GM23338 (cell line): ENCODE measurements at regions not wholly inside any gene's neighbourhood (a gene's known extent, or its start where the extent isn't known, plus 50 kb on each side); places are given as distances from the start of the nearest gene placed in this dataset.

Source experiments
- CREB1 ChIP-seq: fragments of 250-450 bp; sonication (Bioruptor Pico); IDR thresholded peaks from 2 replicates; pipeline ENCODE4 v1.5.0; 2020; ENCODE audit warnings: low read depth, mild to moderate bottlenecking, moderate library complexity
- EZH2phosphoT487 ChIP-seq: fragments of 200-600 bp; sonication (generic); IDR thresholded peaks from one replicate; pipeline ENCODE4 v1.8.1; 2018; ENCODE audit warnings: antibody characterized with exemption; ENCODE audit not compliant: unreplicated experiment
- JUNB ChIP-seq: IDR thresholded peaks from one replicate; pipeline ENCODE4 v1.6.1; 2016; ENCODE audit warnings: antibody characterized with exemption; ENCODE audit not compliant: unreplicated experiment
- POLR2AphosphoS5 ChIP-seq: IDR thresholded peaks from 2 replicates; pipeline ENCODE4 v1.6.1; 2016; ENCODE audit warnings: antibody characterized with exemption, low read depth
- TF ChIP-seq, protein P1 (sequence below), 2 experiments: fragments of 200-600 bp in 1 of 2; sonication (generic) in 1 of 2; conservative IDR thresholded peaks; 2 replicates each; pipeline versions ENCODE4 v1.5.1 to v1.6.1; 2016 to 2017; ENCODE audit warnings: antibody characterized with exemption in 2 of 2, low read depth in 2 of 2, mild to moderate bottlenecking in 2 of 2, moderate library complexity in 1 of 2

DNA sequence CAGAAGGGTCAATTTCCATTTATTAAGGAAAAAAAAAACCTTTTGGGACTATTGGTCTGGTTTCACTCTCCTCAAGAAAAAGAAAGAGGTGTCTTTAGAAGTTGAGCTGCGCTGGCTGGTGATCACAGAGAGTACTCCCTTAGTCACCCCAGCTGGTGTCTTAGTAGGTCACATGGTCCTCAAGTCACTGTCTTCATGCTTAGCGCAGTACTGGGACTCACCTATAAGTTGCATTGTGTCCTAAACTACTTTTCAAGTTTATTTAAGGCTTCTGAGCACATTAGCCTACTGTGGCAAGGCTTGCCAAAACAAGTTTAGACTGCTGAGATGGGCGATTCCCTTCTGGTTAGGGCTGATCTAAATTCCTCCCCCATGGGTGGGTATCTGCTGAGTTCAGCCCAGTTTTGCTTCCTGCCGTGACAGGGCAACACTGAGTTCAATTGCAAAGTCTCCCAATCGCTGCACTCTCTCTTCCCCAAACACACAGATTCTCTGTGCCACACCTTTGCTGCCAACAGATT, 824.9 kb upstream of the CRIM1 start:
- TF ChIP-seq, protein P1, sequence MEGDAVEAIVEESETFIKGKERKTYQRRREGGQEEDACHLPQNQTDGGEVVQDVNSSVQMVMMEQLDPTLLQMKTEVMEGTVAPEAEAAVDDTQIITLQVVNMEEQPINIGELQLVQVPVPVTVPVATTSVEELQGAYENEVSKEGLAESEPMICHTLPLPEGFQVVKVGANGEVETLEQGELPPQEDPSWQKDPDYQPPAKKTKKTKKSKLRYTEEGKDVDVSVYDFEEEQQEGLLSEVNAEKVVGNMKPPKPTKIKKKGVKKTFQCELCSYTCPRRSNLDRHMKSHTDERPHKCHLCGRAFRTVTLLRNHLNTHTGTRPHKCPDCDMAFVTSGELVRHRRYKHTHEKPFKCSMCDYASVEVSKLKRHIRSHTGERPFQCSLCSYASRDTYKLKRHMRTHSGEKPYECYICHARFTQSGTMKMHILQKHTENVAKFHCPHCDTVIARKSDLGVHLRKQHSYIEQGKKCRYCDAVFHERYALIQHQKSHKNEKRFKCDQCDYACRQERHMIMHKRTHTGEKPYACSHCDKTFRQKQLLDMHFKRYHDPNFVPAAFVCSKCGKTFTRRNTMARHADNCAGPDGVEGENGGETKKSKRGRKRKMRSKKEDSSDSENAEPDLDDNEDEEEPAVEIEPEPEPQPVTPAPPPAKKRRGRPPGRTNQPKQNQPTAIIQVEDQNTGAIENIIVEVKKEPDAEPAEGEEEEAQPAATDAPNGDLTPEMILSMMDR (conservative IDR thresholded peaks at IDR 0.05; ENCODE audit: low read depth in 2 of 2) = no peak
- TF ChIP-seq POLR2AphosphoS5 (no peak), EZH2phosphoT487 (no peak), JUNB (no peak), CREB1 (CRISPR knock-in tag) (no peak)
